K562 (cell line): ENCODE measurements at regions not wholly inside any gene's neighbourhood (a gene's known extent, or its start where the extent isn't known, plus 50 kb on each side); places are given as distances from the start of the nearest gene placed in this dataset.

Source experiments
- ATAC-seq: fragments of 200-7000 bp; cut with Tn5 transposase; 3 replicates; pipeline ENCODE4 v1.9.1; 2020; ENCODE audit warnings: moderate library complexity
- BruUV-seq: library from RNA; stranded (reverse); fragments of 400-500 nt; replicated peaks from 2 replicates; lab custom pipeline; 2021; lab: Mats Ljungman, UMichigan
- CTCF ChIA-PET: fragments of 300-600 bp; formaldehyde crosslinking; extraction: SDS; loops from one replicate; lab custom pipeline; 2021; ENCODE audit warnings: low intra/inter-chr PET ratio; lab: Yijun Ruan, JAX
- POLR2A ChIA-PET: fragments of 300-600, 350-650 bp; sonication (Branson Sonifier 250); formaldehyde crosslinking; extraction: SDS; loops from one replicate; lab custom pipeline; 2021; ENCODE audit warnings: antibody characterized with exemption, inconsistent platforms; lab: Yijun Ruan, JAX
- DNase-seq, 4 experiments: peaks; one replicate each; pipeline versions ENCODE4 v3.0.0 to v3.0.0-alpha.2; 2011 to 2018; ENCODE audit warnings: low spot score in 3 of 4, mixed read lengths in 3 of 4; ENCODE audit errors: extremely low read depth in 1 of 4
- FAIRE-seq: peaks from 2 replicates; lab custom pipeline; 2011; peaks lifted over from hg19 to GRCh38; lab: Jason Lieb, UNC
- H2AFZ ChIP-seq: 2 replicates; pipeline ENCODE4 v1.6.0; 2011; ENCODE audit warnings: low read depth, low read length, control low read depth, inconsistent platforms
- H3K27ac ChIP-seq: fragments of 200-600 bp; 3 replicates; pipeline ENCODE4 v1.8.0; 2011; ENCODE audit warnings: low read depth, mild to moderate bottlenecking, control low read depth, inconsistent platforms, low read length, moderate library complexity, mixed read lengths; ENCODE audit errors: extremely low read depth
- H3K27me3 ChIP-seq, 2 experiments: fragments of 300-600 bp in 1 of 2; 2 replicates in 1 of 2; 3 replicates in 1 of 2; pipeline versions ENCODE4 v1.6.0 to v1.8.0; 2011; ENCODE audit warnings: inconsistent platforms in 2 of 2, low read length in 2 of 2, mild to moderate bottlenecking in 1 of 2, mixed read lengths in 1 of 2, moderate library complexity in 1 of 2; ENCODE audit not compliant: control insufficient read depth in 2 of 2, insufficient read depth in 2 of 2
- H3K36me3 ChIP-seq: fragments of 300-600 bp; 3 replicates; pipeline ENCODE4 v1.8.0; 2011; ENCODE audit warnings: mild to moderate bottlenecking, low read length, inconsistent platforms; ENCODE audit not compliant: control insufficient read depth, insufficient read depth
- H3K4me1 ChIP-seq, 2 experiments: fragments of 200-600 bp in 1 of 2; replicated peaks in 1 of 2; 2 replicates in 1 of 2; 3 replicates in 1 of 2; pipeline versions ENCODE4 v1.5.1 to v1.8.0; 2011; ENCODE audit warnings: inconsistent platforms in 2 of 2, low read length in 2 of 2, mild to moderate bottlenecking in 1 of 2, mixed read lengths in 1 of 2, moderate library complexity in 1 of 2; ENCODE audit not compliant: control insufficient read depth in 2 of 2, insufficient read depth in 2 of 2
- H3K4me2 ChIP-seq: 2 replicates; pipeline ENCODE4 v1.6.1; 2011; ENCODE audit warnings: low read length, control low read depth, inconsistent platforms, mixed read lengths; ENCODE audit not compliant: insufficient read depth
- H3K4me3 ChIP-seq: fragments of 200-600 bp; sonication (generic), shearing (Covaris generic); 2 replicates; pipeline ENCODE4 v1.5.1; 2016; ENCODE audit warnings: control low read depth, inconsistent platforms
- H3K79me2 ChIP-seq: fragments of 200-600 bp; 3 replicates; pipeline ENCODE4 v1.8.0; 2011; ENCODE audit warnings: low read length, inconsistent platforms; ENCODE audit not compliant: control insufficient read depth, insufficient read depth
- H3K9ac ChIP-seq, 2 experiments: 2 replicates each; pipeline versions ENCODE4 v1.6.0 to v1.6.1; 2011; ENCODE audit warnings: low read depth in 2 of 2, low read length in 2 of 2, control low read depth in 1 of 2, inconsistent platforms in 1 of 2, mild to moderate bottlenecking in 1 of 2, mixed read lengths in 1 of 2; ENCODE audit not compliant: insufficient read depth in 1 of 2
- H3K9me1 ChIP-seq: one replicate; pipeline ENCODE4 v1.6.0; 2011; ENCODE audit warnings: inconsistent platforms, mild to moderate bottlenecking, low read length, moderate library complexity; ENCODE audit not compliant: control insufficient read depth, insufficient read depth
- H3K9me3 ChIP-seq: replicated peaks from 2 replicates; pipeline ENCODE4 v1.5.1; 2011; ENCODE audit warnings: low read depth, low read length, inconsistent platforms; ENCODE audit not compliant: control insufficient read depth, insufficient read depth
- H4K20me1 ChIP-seq: replicated peaks from 2 replicates; pipeline ENCODE4 v1.6.1; 2011; ENCODE audit warnings: low read length, inconsistent platforms, mixed read lengths; ENCODE audit not compliant: control insufficient read depth, insufficient read depth
- CBFA2T2 ChIP-seq: fragments of 450-650 bp; conservative IDR thresholded peaks from 2 replicates; pipeline ENCODE4 v1.6.1; 2017; ENCODE audit warnings: mild to moderate bottlenecking
- DACH1 ChIP-seq: fragments of 450-650 bp; IDR thresholded peaks from 2 replicates; pipeline ENCODE4 v1.6.1; 2018; ENCODE audit not compliant: partially characterized antibody
- E2F8 ChIP-seq: fragments of 450-650 bp; IDR thresholded peaks from 2 replicates; pipeline ENCODE4 v1.7.1; 2018; ENCODE audit warnings: mild to moderate bottlenecking, low read depth; ENCODE audit not compliant: partially characterized antibody
- HEY1 ChIP-seq: fragments of 250-450 bp; sonication (Bioruptor Pico); IDR thresholded peaks from 2 replicates; pipeline ENCODE4 v1.5.0; 2020; ENCODE audit warnings: mild to moderate bottlenecking, moderate library complexity, borderline replicate concordance
- HOXB6 ChIP-seq: fragments of 250-450 bp; sonication (Bioruptor Pico); IDR thresholded peaks from 2 replicates; pipeline ENCODE4 v1.5.1; 2022; ENCODE audit warnings: mild to moderate bottlenecking, borderline replicate concordance
- KDM4B ChIP-seq, 2 experiments: fragments of 450-650 bp in 1 of 2; sonication (generic) in 1 of 2; IDR thresholded peaks; 2 replicates each; pipeline ENCODE4 v1.6.1; 2016 to 2017; ENCODE audit warnings: borderline replicate concordance in 2 of 2, antibody characterized with exemption in 1 of 2, low read depth in 1 of 2, mild to moderate bottlenecking in 1 of 2
- MNT ChIP-seq, 2 experiments: fragments of 450-650 bp; conservative IDR thresholded peaks; 2 replicates each; pipeline ENCODE4 v1.6.1; 2017; ENCODE audit warnings: mild to moderate bottlenecking in 2 of 2, moderate library complexity in 2 of 2
- NBN ChIP-seq: fragments of 450-650 bp; IDR thresholded peaks from 2 replicates; pipeline ENCODE4 v1.6.1; 2016; ENCODE audit warnings: low read depth, mild to moderate bottlenecking
- NFIC ChIP-seq: fragments of 450-650 bp; IDR thresholded peaks from 2 replicates; pipeline ENCODE4 v1.6.1; 2017; ENCODE audit warnings: mild to moderate bottlenecking, inconsistent platforms
- PML ChIP-seq: IDR thresholded peaks from 2 replicates; pipeline ENCODE4 v1.6.1; 2012; ENCODE audit warnings: low read length, inconsistent platforms
- SMARCE1 ChIP-seq: fragments of 450-650 bp; IDR thresholded peaks from 2 replicates; pipeline ENCODE4 v1.7.1; 2016; ENCODE audit warnings: mild to moderate bottlenecking
- SOX6 ChIP-seq: fragments of 450-650 bp; IDR thresholded peaks from 2 replicates; pipeline ENCODE4 v1.6.1; 2014; ENCODE audit warnings: mild to moderate bottlenecking
- ZNF41 ChIP-seq: fragments of 250-450 bp; sonication (Bioruptor Pico); conservative IDR thresholded peaks from 2 replicates; pipeline ENCODE4 v1.4.0; 2020; ENCODE audit warnings: mild to moderate bottlenecking
- ZNF592 ChIP-seq: fragments of 450-650 bp; IDR thresholded peaks from 2 replicates; pipeline ENCODE4 v1.6.1; 2017; ENCODE audit warnings: antibody characterized with exemption, mild to moderate bottlenecking
- ZNF764 ChIP-seq: fragments of 250-450 bp; sonication (Bioruptor Pico); IDR thresholded peaks from 2 replicates; pipeline ENCODE4 v1.4.0; 2020; ENCODE audit warnings: low read depth, mild to moderate bottlenecking, moderate library complexity
- WGBS: fragments of 100-300 bp; shearing (Covaris generic); methylation state at CpG from one replicate; pipeline ENCODE4 v1.1.6; 2016; ENCODE audit warnings: low coverage, mixed read lengths; ENCODE audit not compliant: insufficient coverage; ENCODE audit errors: missing lambda C conversion rate; 5-methylcytosine and 5-hydroxymethylcytosine counted together
- in situ Hi-C: fragments of 300-500 bp; cut with MboI; formaldehyde crosslinking; loops from 4 replicates; pipeline ENCODE4 v1.15.0; 2018; ENCODE audit warnings: inconsistent platforms, mixed read lengths
- intact Hi-C: fragments of 100-400 bp; cut with micrococcal nuclease; formaldehyde crosslinking; loops from 2 replicates; pipeline ENCODE4 v1.14.2; 2022

- Histone ChIP-seq H3K4me1 (peaks cover 4 to 64% of the 10 kb centered on the region in 2 experiments; a peak in 4 of 5 replicates), H3K27me3 (no peaks in the 10 kb centered on the region), H2AFZ (peak overlapping the region; percentile 35; the same call in 1 of the 2 replicates), H3K4me2 (peak overlapping the region; percentile 44; the same call in 1 of the 2 replicates), H3K9ac (no peak overlapping the region; a peak in 1 of 4 replicates), H3K27ac (peak overlapping the region; percentile 35; the same call in 1 of the 3 replicates), H4K20me1 (no peaks in the 10 kb centered on the region), H3K4me3 (no peak overlapping the region), H3K9me3 (no peaks in the 10 kb centered on the region), H3K36me3 (no peaks in the 10 kb centered on the region), H3K9me1 (no peaks in the 10 kb centered on the region), H3K79me2 (no peaks in the 10 kb centered on the region)
- 3% methylated on average over 4 of the region's 4 CpGs for WGBS
- CTCF ChIA-PET: no interaction called here
- DNase-seq (peak in 2 of 4 experiments; percentile 72 to 79), ATAC-seq (peak; percentile 61), FAIRE-seq (peak; percentile 67)
- in situ Hi-C loops: no loop called here
- BruUV-seq: no TSS peak
- POLR2A ChIA-PET: interaction anchor here (0.8 to 1.9 kb wide), 2 partner anchors 15 to 437 kb away, joined by 3 to 9 read pairs; no protein-coding TSS in a partner anchor
- intact Hi-C loops: no loop called here
- TF ChIP-seq KDM4B (IDR thresholded peaks at IDR 0.05; ENCODE audit: borderline replicate concordance in 2 of 2, low read depth in 1 of 2): no peak
- TF ChIP-seq PML: peak; percentile 38; the same call in 1 of the 2 replicates
- peak; percentile 89 for TF ChIP-seq DACH1
- peak; percentile 72; the same call in 1 of the 2 replicates for TF ChIP-seq SMARCE1
- TF ChIP-seq MNT (conservative IDR thresholded peaks at IDR 0.05): peak in 1 of 2 experiments; percentile 22; a peak in 1 of 4 replicates
- TF ChIP-seq SOX6: peak; percentile 51
- peak; percentile 72; the same call in 1 of the 2 replicates for TF ChIP-seq ZNF592
- TF ChIP-seq HOXB6 (CRISPR knock-in tag): no peak
- TF ChIP-seq CBFA2T2: peak; percentile 75
- TF ChIP-seq ZNF764 (CRISPR knock-in tag): no peak
- TF ChIP-seq E2F8: peak; percentile 56
- TF ChIP-seq HEY1 (CRISPR knock-in tag): no peak
- peak; percentile 57; the same call in 1 of the 2 replicates for TF ChIP-seq NFIC
- TF ChIP-seq ZNF41: no peak
- 0 out of 2 replicates have a peak, but pooled peaks have one; percentile 50 for TF ChIP-seq NBN
Measured at GRCh38 chr7:136064081-136064480, 86.9 kb upstream of the MTPN start.
